Endothelial cell of umbilical vein (primary cell): ENCODE measurements at regions not wholly inside any gene's neighbourhood (a gene's known extent, or its start where the extent isn't known, plus 50 kb on each side); places are given as distances from the start of the nearest gene placed in this dataset.

Experiments used
- BruUV-seq: library from RNA; stranded (reverse); fragments of 400-500 nt; replicated peaks from 2 replicates; lab custom pipeline; 2021; lab: Mats Ljungman, UMichigan
- CTCF ChIA-PET: fragments of 300-600, 350-600 bp; sonication (Branson Sonifier 250); formaldehyde crosslinking; loops from one replicate; lab custom pipeline; 2021; ENCODE audit warnings: antibody characterized with exemption, inconsistent platforms; lab: Charles Lee
- POLR2A ChIA-PET: fragments of 300-600, 350-600 bp; sonication (Branson Sonifier 250); formaldehyde crosslinking; loops from one replicate; lab custom pipeline; 2021; ENCODE audit warnings: antibody characterized with exemption, inconsistent platforms; lab: Charles Lee
- DNase-seq: peaks from one replicate; pipeline ENCODE4 v3.0.0-alpha.2; 2011; ENCODE audit warnings: low read depth, low spot score
- FAIRE-seq: peaks from 2 replicates; lab custom pipeline; 2011; peaks lifted over from hg19 to GRCh38; lab: Jason Lieb, UNC
- H2AFZ ChIP-seq: 2 replicates; pipeline ENCODE4 v1.6.0; 2012; ENCODE audit warnings: low read depth, low read length, control low read depth, inconsistent platforms
- H3K27ac ChIP-seq: 2 replicates; pipeline ENCODE4 v1.5.1; 2011; ENCODE audit warnings: low read depth, mild to moderate bottlenecking, control low read depth, low read length, moderate library complexity; ENCODE audit not compliant: insufficient read depth
- H3K27me3 ChIP-seq, 2 experiments: 2 replicates each; pipeline versions ENCODE4 v1.6.0 to v1.6.1; 2011; ENCODE audit warnings: low read length in 2 of 2, mixed read lengths in 1 of 2; ENCODE audit not compliant: control insufficient read depth in 2 of 2, insufficient read depth in 2 of 2
- H3K36me3 ChIP-seq, 2 experiments: 2 replicates in 1 of 2; 3 replicates in 1 of 2; pipeline ENCODE4 v1.5.1; 2011; ENCODE audit warnings: low read length in 2 of 2, mild to moderate bottlenecking in 1 of 2, moderate library complexity in 1 of 2; ENCODE audit not compliant: control insufficient read depth in 2 of 2, insufficient read depth in 2 of 2; ENCODE audit errors: extremely low read depth in 1 of 2
- H3K4me1 ChIP-seq: 3 replicates; pipeline ENCODE4 v1.5.1; 2011; ENCODE audit warnings: mild to moderate bottlenecking, low read length; ENCODE audit not compliant: control insufficient read depth, insufficient read depth; ENCODE audit errors: extremely low read depth
- H3K4me2 ChIP-seq: 2 replicates; pipeline ENCODE4 v1.6.1; 2011; ENCODE audit warnings: low read length, control low read depth, mixed read lengths; ENCODE audit not compliant: insufficient read depth
- H3K4me3 ChIP-seq, 3 experiments: fragments of 200-600 bp in 1 of 3; sonication (generic), shearing (Covaris generic) in 1 of 3; replicated peaks in 1 of 3; 2 replicates each; pipeline ENCODE4 v1.5.1; 2011 to 2016; ENCODE audit warnings: control low read depth in 3 of 3, low read length in 3 of 3, mild to moderate bottlenecking in 2 of 3, inconsistent platforms in 1 of 3, low read depth in 1 of 3, moderate library complexity in 1 of 3; ENCODE audit not compliant: insufficient read depth in 1 of 3
- H3K79me2 ChIP-seq: 2 replicates; pipeline ENCODE4 v1.6.0; 2012; ENCODE audit warnings: low read length, inconsistent platforms; ENCODE audit not compliant: control insufficient read depth, insufficient read depth
- H3K9ac ChIP-seq: replicated peaks from 2 replicates; pipeline ENCODE3; 2011; ENCODE audit warnings: low read length, control low read depth; ENCODE audit not compliant: insufficient read depth; ENCODE audit errors: extremely low read depth
- H3K9me1 ChIP-seq: replicated peaks from 3 replicates; pipeline ENCODE4 v1.6.0; 2011; ENCODE audit warnings: mild to moderate bottlenecking, low read length; ENCODE audit not compliant: control insufficient read depth, insufficient read depth; ENCODE audit errors: extremely low read depth
- H3K9me3 ChIP-seq: replicated peaks from 2 replicates; pipeline ENCODE4 v1.5.1; 2012; ENCODE audit warnings: low read length, inconsistent platforms; ENCODE audit not compliant: control insufficient read depth, insufficient read depth
- H4K20me1 ChIP-seq: replicated peaks from 2 replicates; pipeline ENCODE3; 2011; ENCODE audit warnings: mild to moderate bottlenecking, low read length; ENCODE audit not compliant: control insufficient read depth, insufficient read depth; ENCODE audit errors: extremely low read depth
- CTCF ChIP-seq, 2 donors: IDR thresholded peaks; 1 replicate in 1 of 2; 2 replicates in 1 of 2; pipeline ENCODE4 v1.5.1; 2011; ENCODE audit warnings: low read length in 2 of 2, mild to moderate bottlenecking in 2 of 2, moderate library complexity in 2 of 2, control low read depth in 1 of 2, inconsistent platforms in 1 of 2, low read depth in 1 of 2; ENCODE audit not compliant: insufficient read depth in 1 of 2; ENCODE audit errors: extremely low read depth in 1 of 2
- EZH2 ChIP-seq: IDR thresholded peaks from 2 replicates; pipeline ENCODE4 v1.6.1; 2012; ENCODE audit warnings: borderline replicate concordance, low read depth, mild to moderate bottlenecking, moderate library complexity, low read length, inconsistent platforms; ENCODE audit not compliant: severe bottlenecking
- FOS ChIP-seq: IDR thresholded peaks from 2 replicates; pipeline ENCODE4 v1.6.1; 2011; ENCODE audit warnings: mild to moderate bottlenecking, low read length, moderate library complexity, borderline replicate concordance; ENCODE audit not compliant: insufficient read depth
- JUN ChIP-seq: IDR thresholded peaks from 2 replicates; pipeline ENCODE4 v1.6.1; 2011; ENCODE audit warnings: borderline replicate concordance, low read depth; ENCODE audit not compliant: insufficient read length, insufficient read depth
- POLR2AphosphoS5 ChIP-seq: IDR thresholded peaks from 2 replicates; pipeline ENCODE4 v1.6.1; 2012; ENCODE audit warnings: low read depth, mild to moderate bottlenecking, control low read depth, low read length, moderate library complexity; ENCODE audit not compliant: insufficient read depth
- dilution Hi-C: fragments of 300-500 bp; cut with MboI; formaldehyde crosslinking; loops from one replicate; pipeline ENCODE4 v1.15.0; 2019; ENCODE audit warnings: low sequenced_read_pairs; ENCODE audit not compliant: extremely low pct_ligation_motif_present
- intact Hi-C: fragments of 100-400 bp; cut with micrococcal nuclease; formaldehyde crosslinking; loops from one replicate; pipeline ENCODE4 v1.10.0; 2022

GRCh38 chr15:87228460-87228859 is 1028.1 kb downstream of the NTRK3 start:
- Histone ChIP-seq H4K20me1 (no peaks in the 10 kb centered on the region), H3K4me2 (no peak overlapping the region), H3K9me3 (no peaks in the 10 kb centered on the region), H3K79me2 (no peaks in the 10 kb centered on the region), H2AFZ (no peak overlapping the region), H3K27me3 (no peaks in the 10 kb centered on the region), H3K36me3 (no peaks in the 10 kb centered on the region), H3K27ac (no peak overlapping the region), H3K9me1 (no peaks in the 10 kb centered on the region), H3K4me3 (no peak overlapping the region), H3K4me1 (no peaks in the 10 kb centered on the region), H3K9ac (no peak overlapping the region)
- dilution Hi-C loops (no loop called here), intact Hi-C loops (no loop called here)
- POLR2A ChIA-PET, result no interaction called here
- CTCF ChIA-PET, result no interaction called here
- no peak for DNase-seq
- BruUV-seq, result no TSS peak
- no peak for FAIRE-seq
- TF ChIP-seq EZH2, result no peak
- TF ChIP-seq JUN, result no peak
- TF ChIP-seq CTCF (IDR thresholded peaks at IDR 0.05; ENCODE audit: extremely low read depth in 1 of 2, insufficient read depth in 1 of 2, low read depth in 1 of 2, low read length in 2 of 2), result no peak

GRCh38 chr15:87227846-87228245 is 1028.7 kb downstream of the NTRK3 start:
- H3K27ac ChIP-seq, result no peak overlapping the region
- TF ChIP-seq FOS (no peak), POLR2AphosphoS5 (no peak)
- dilution Hi-C loops (no loop called here), intact Hi-C loops (no loop called here)
- H3K36me3 ChIP-seq, result no peaks in the 10 kb centered on the region
- no peak overlapping the region for H3K4me3 ChIP-seq
- no peaks in the 10 kb centered on the region for H3K9me1 ChIP-seq
- FAIRE-seq (no peak), DNase-seq (no peak)
- BruUV-seq, result no TSS peak
- no peaks in the 10 kb centered on the region for H3K79me2 ChIP-seq
- H4K20me1 ChIP-seq, result no peaks in the 10 kb centered on the region
- H3K4me2 ChIP-seq, result no peak overlapping the region
- ChIA-PET POLR2A (no interaction called here), CTCF (no interaction called here)
- no peak overlapping the region for H2AFZ ChIP-seq
- peaks cover 2% of the 10 kb centered on the region for H3K9me3 ChIP-seq
- no peaks in the 10 kb centered on the region for H3K27me3 ChIP-seq
- no peak overlapping the region for H3K9ac ChIP-seq
- H3K4me1 ChIP-seq, result no peaks in the 10 kb centered on the region
